ENCODE measurements at regions not wholly inside any gene's neighbourhood (a gene's known extent, or its start where the extent isn't known, plus 50 kb on each side); places are given as distances from the start of the nearest gene placed in this dataset.

GRCh38 chr3:23076437-23076836 is 126.7 kb upstream of the UBE2E2 start (continued):
- TF ChIP-seq ZBTB7A (tag by site-specific recombination; IDR thresholded peaks at IDR 0.05; ENCODE audit: low read depth), result no peak

GRCh38 chr3:23077126-23077525 is 126.0 kb upstream of the UBE2E2 start:
- TF ChIP-seq ZNF747 (tag by site-specific recombination; IDR thresholded peaks at IDR 0.05), result no peak
- no peak for TF ChIP-seq ZNF18 (tag by site-specific recombination; IDR thresholded peaks at IDR 0.05)
- TF ChIP-seq ZNF16 (tag by site-specific recombination; IDR thresholded peaks at IDR 0.05; ENCODE audit: low read depth), result no peak
- no peak for TF ChIP-seq ZNF830 (tag by site-specific recombination; IDR thresholded peaks at IDR 0.05; ENCODE audit: low read depth)
- no peak for TF ChIP-seq BCL11B (tag by site-specific recombination; IDR thresholded peaks at IDR 0.05; ENCODE audit: low read depth)
- TF ChIP-seq ZBTB6 (tag by site-specific recombination; IDR thresholded peaks at IDR 0.05), result no peak
- no peak for TF ChIP-seq KLF7 (tag by site-specific recombination; IDR thresholded peaks at IDR 0.05; ENCODE audit: borderline replicate concordance)
- no peak for TF ChIP-seq ZNF549 (tag by site-specific recombination; IDR thresholded peaks at IDR 0.05)
- no peak for TF ChIP-seq ZNF24 (tag by site-specific recombination; IDR thresholded peaks at IDR 0.05)
- no peak for TF ChIP-seq ZNF473 (tag by site-specific recombination; IDR thresholded peaks at IDR 0.05)
- TF ChIP-seq ZNF292 (tag by site-specific recombination; IDR thresholded peaks at IDR 0.05; ENCODE audit: borderline replicate concordance, low read depth), result no peak
- TF ChIP-seq ZFP41 (tag by site-specific recombination; IDR thresholded peaks at IDR 0.05; ENCODE audit: borderline replicate concordance), result no peak
- no peak for TF ChIP-seq ZNF404 (tag by site-specific recombination; IDR thresholded peaks at IDR 0.05)
- Histone ChIP-seq H3K4me3 (ENCODE audit: low read depth, low read length) (no peak overlapping the region), H3K27ac (ENCODE audit: extremely low read depth, low read depth, low read length) (no peak overlapping the region), H3K36me3 (ENCODE audit: control insufficient read depth in 2 of 2, insufficient read depth in 1 of 2, low read length in 2 of 2) (no peaks in the 10 kb centered on the region), H3K9me3 (ENCODE audit: control insufficient read depth, insufficient read depth, low read depth, low read length) (no peaks in the 10 kb centered on the region), H3K4me1 (ENCODE audit: control insufficient read depth, insufficient read depth, low read length) (peaks cover 8% of the 10 kb centered on the region)
- CTCF ChIA-PET, result interaction anchor here (0.7 kb wide), 1 partner anchor 9 kb away, joined by 3 read pairs; no protein-coding TSS in a partner anchor
- POLR2A ChIA-PET, result no interaction called here

GRCh38 chr3:23078735-23079134 is 124.4 kb upstream of the UBE2E2 start:
- Histone ChIP-seq H3K4me3 (ENCODE audit: low read depth, low read length) (no peak overlapping the region), H3K4me1 (ENCODE audit: control insufficient read depth, insufficient read depth, low read length) (peaks cover 8% of the 10 kb centered on the region), H3K27ac (ENCODE audit: extremely low read depth, low read depth, low read length) (no peak overlapping the region), H3K9me3 (ENCODE audit: control insufficient read depth, insufficient read depth, low read depth, low read length) (no peaks in the 10 kb centered on the region), H3K36me3 (ENCODE audit: control insufficient read depth in 2 of 2, insufficient read depth in 1 of 2, low read length in 2 of 2) (no peaks in the 10 kb centered on the region)
- ChIA-PET POLR2A (no interaction called here), CTCF (no interaction called here)
- TF ChIP-seq MZF1 (tag by site-specific recombination; IDR thresholded peaks at IDR 0.05; ENCODE audit: borderline replicate concordance) (no peak), FEZF1 (tag by site-specific recombination; IDR thresholded peaks at IDR 0.05) (no peak), AEBP2 (tag by site-specific recombination; IDR thresholded peaks at IDR 0.05; ENCODE audit: borderline replicate concordance) (no peak), ZNF544 (tag by site-specific recombination; IDR thresholded peaks at IDR 0.05) (no peak), ZNF514 (tag by site-specific recombination; IDR thresholded peaks at IDR 0.05) (no peak), ZBTB44 (tag by site-specific recombination; IDR thresholded peaks at IDR 0.05) (no peak)

Measured in HEK293 (cell line).